ENCODE measurements at regions not wholly inside any gene's neighbourhood (a gene's known extent, or its start where the extent isn't known, plus 50 kb on each side); places are given as distances from the start of the nearest gene placed in this dataset.
A peak's percentile ranks its signal among the peaks of the same experiment; 100 is the strongest.

- DNase-seq (no peak), ATAC-seq (ENCODE audit: low read depth in 2 of 2) (no peak)
- Mint-ChIP-seq H3K27me3 (no peaks in the 10 kb centered on the region), H3K9me3 (peaks cover 0 to 6% (median 0%) of the 10 kb centered on the region in 7 donors), H3K4me3 (no peak overlapping the region), H3K4me1 (no peaks in the 10 kb centered on the region), H3K36me3 (no peaks in the 10 kb centered on the region), H3K27ac (no peak overlapping the region)
Measured at GRCh38 chr5:2441495-2442180, 309.8 kb downstream of the IRX2 start.

DNA sequence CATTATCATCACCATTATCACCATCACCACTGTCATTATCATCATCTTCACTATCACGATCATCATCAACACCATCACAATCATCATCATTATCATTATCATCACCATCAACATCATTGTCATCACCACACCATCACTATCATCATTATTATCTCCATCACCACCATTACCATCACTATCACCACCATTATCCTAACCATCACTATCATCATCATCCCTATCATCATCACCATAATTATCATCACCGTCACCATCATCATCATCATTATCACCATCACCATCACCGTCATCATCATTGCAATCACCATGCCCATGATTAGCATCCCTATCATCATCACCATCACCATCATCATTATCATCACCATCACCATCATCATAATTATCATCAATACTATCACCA is 311.9 kb downstream of the IRX2 start:
- DNase-seq, result no peak
- H3K9me3 Mint-ChIP-seq, result peaks cover 0 to 4% (median 2%) of the 10 kb centered on the region in 7 donors
- no peaks in the 10 kb centered on the region for H3K36me3 Mint-ChIP-seq
- no peak for ATAC-seq (ENCODE audit: low read depth in 2 of 2)
- H3K27ac Mint-ChIP-seq, result no peak overlapping the region
- no peak overlapping the region for H3K4me3 Mint-ChIP-seq
- H3K4me1 Mint-ChIP-seq, result no peaks in the 10 kb centered on the region
- H3K27me3 Mint-ChIP-seq, result no peaks in the 10 kb centered on the region

- H3K4me3 Mint-ChIP-seq, result no peak overlapping the region
- no peak overlapping the region for H3K27ac Mint-ChIP-seq
- H3K36me3 Mint-ChIP-seq, result no peaks in the 10 kb centered on the region
- H3K27me3 Mint-ChIP-seq, result no peaks in the 10 kb centered on the region
- H3K9me3 Mint-ChIP-seq, result peaks cover 0 to 10% (median 4%) of the 10 kb centered on the region in 7 donors
- DNase-seq (no peak), ATAC-seq (ENCODE audit: low read depth in 2 of 2) (no peak)
- H3K4me1 Mint-ChIP-seq, result no peaks in the 10 kb centered on the region
Measured at GRCh38 chr5:2433086-2433485, 318.4 kb downstream of the IRX2 start.

GRCh38 chr5:2432076-2432920 is 319.2 kb downstream of the IRX2 start:
- Mint-ChIP-seq H3K4me1 (no peaks in the 10 kb centered on the region), H3K27ac (no peak overlapping the region), H3K27me3 (no peaks in the 10 kb centered on the region), H3K4me3 (no peak overlapping the region), H3K36me3 (no peaks in the 10 kb centered on the region), H3K9me3 (peaks cover 0 to 13% (median 4%) of the 10 kb centered on the region in 7 donors)
- DNase-seq (no peak), ATAC-seq (ENCODE audit: low read depth in 2 of 2) (no peak)

GRCh38 chr5:2430606-2431005 is 320.9 kb downstream of the IRX2 start:
- Mint-ChIP-seq H3K27me3 (no peaks in the 10 kb centered on the region), H3K4me1 (no peaks in the 10 kb centered on the region), H3K27ac (no peak overlapping the region), H3K4me3 (no peak overlapping the region), H3K9me3 (peaks cover 0 to 19% (median 3%) of the 10 kb centered on the region in 7 donors), H3K36me3 (no peaks in the 10 kb centered on the region)
- no peak for DNase-seq
- ATAC-seq (ENCODE audit: low read depth in 2 of 2), result no peak

DNA sequence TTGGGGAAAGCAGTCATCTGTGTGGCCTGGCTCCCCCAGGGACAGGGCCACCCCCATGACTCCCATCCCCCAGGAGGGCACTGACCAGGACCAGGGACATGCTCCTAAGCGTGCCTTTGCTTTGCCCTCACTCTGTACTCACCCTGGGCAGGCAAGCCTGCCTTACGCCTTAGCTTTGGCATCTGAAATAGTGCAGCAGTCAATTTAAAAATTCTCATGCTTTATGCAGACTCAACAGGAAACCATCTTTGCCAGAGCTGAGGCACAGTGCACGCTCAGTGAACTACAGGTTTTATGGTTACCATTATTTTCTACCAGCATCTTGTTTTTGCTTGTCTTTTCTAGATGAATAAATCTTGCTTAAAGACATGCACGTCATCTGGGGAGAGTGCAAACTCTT is 323.5 kb downstream of the IRX2 start:
- Mint-ChIP-seq H3K27me3 (no peaks in the 10 kb centered on the region), H3K27ac (no peak overlapping the region), H3K36me3 (no peaks in the 10 kb centered on the region), H3K4me3 (no peak overlapping the region), H3K9me3 (peaks cover 0 to 38% (median 7%) of the 10 kb centered on the region in 7 donors), H3K4me1 (no peaks in the 10 kb centered on the region)
- ATAC-seq (ENCODE audit: low read depth in 2 of 2) (no peak), DNase-seq (no peak)

DNA sequence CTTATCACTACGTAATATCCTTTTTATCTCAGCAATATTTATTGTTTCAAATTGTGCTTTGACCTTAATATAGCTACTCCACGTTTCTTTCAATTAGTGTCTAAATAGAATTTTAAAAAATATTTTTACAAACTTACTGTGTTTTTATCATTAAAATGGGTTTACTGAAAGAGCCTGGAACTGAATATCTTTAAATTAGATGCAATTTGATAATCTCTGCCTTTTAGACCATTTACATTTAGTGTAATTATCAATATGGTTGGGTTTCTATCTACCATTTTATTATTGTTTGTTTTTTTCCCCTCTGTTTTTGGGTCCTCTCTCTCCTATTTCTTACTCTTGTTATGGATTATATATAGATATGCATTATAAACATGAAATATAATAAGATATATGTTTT is 327.8 kb downstream of the IRX2 start:
- no peak for DNase-seq
- no peaks in the 10 kb centered on the region for H3K36me3 Mint-ChIP-seq
- ATAC-seq (ENCODE audit: low read depth in 2 of 2), result no peak
- no peak overlapping the region for H3K27ac Mint-ChIP-seq
- H3K4me1 Mint-ChIP-seq, result no peaks in the 10 kb centered on the region
- H3K27me3 Mint-ChIP-seq, result no peaks in the 10 kb centered on the region
- H3K9me3 Mint-ChIP-seq, result peaks cover 5 to 45% (median 10%) of the 10 kb centered on the region in 7 donors
- no peak overlapping the region for H3K4me3 Mint-ChIP-seq

DNA sequence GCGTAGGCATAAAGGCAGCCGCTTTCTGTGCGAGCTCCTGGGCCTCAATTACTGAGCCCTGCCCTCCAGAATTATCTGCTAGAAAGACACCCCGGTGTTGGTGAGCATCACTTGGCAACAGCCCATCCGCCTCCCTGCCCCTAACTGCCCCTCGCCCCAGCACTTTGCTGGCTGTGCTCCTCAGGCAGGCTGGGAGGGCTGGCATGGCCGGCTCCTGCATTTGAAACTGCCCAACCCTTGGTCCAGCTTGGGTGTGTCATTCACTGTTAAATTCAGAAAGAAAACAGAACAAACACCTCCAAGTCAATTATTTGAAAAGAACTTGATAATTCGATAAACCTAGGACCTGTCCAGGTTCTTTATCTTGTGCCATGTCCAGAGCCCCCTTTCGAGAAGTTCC is 334.2 kb downstream of the IRX2 start:
- ATAC-seq (ENCODE audit: low read depth in 2 of 2) (no peak), DNase-seq (no peak)
- no peak overlapping the region for H3K4me3 Mint-ChIP-seq
- H3K27me3 Mint-ChIP-seq, result no peaks in the 10 kb centered on the region
- peaks cover 6 to 13% (median 9%) of the 10 kb centered on the region in 7 donors for H3K9me3 Mint-ChIP-seq
- no peaks in the 10 kb centered on the region for H3K36me3 Mint-ChIP-seq
- H3K27ac Mint-ChIP-seq, result no peak overlapping the region
- H3K4me1 Mint-ChIP-seq, result no peaks in the 10 kb centered on the region

DNA sequence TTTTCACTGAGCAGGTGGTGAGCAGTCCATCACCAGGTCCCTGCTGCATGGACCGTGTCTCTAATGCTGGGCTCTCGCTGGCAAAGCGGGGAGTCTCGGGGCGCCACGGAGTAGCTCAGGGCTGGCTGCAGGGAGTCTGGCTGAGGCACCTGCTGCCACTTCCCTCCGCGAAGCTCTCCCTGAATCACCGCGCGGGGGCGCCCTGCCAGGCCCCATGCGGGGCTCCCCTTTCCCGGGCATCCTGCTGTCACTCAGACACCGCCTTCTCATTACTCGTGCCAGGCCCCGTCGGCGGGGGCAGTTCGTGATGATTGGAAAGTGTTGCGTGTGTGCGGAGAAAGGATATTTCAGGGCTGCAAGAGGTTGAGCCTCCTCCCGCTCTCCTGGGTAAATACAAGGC is 335.8 kb downstream of the IRX2 start:
- peak overlapping the region in 1 of 8 donors; percentile 44 for H3K4me3 Mint-ChIP-seq
- no peaks in the 10 kb centered on the region for H3K36me3 Mint-ChIP-seq
- peaks cover 0 to 13% (median 6%) of the 10 kb centered on the region in 7 donors for H3K9me3 Mint-ChIP-seq
- no peak overlapping the region for H3K27ac Mint-ChIP-seq
- DNase-seq, result no peak
- no peaks in the 10 kb centered on the region for H3K27me3 Mint-ChIP-seq
- ATAC-seq (ENCODE audit: low read depth in 2 of 2), result no peak
- no peaks in the 10 kb centered on the region for H3K4me1 Mint-ChIP-seq

- DNase-seq, result no peak
- Mint-ChIP-seq H3K4me3 (peak overlapping the region in 1 of 8 donors; percentile 66), H3K27ac (no peak overlapping the region), H3K4me1 (no peaks in the 10 kb centered on the region), H3K27me3 (no peaks in the 10 kb centered on the region), H3K36me3 (no peaks in the 10 kb centered on the region), H3K9me3 (peaks cover 0 to 14% (median 6%) of the 10 kb centered on the region in 7 donors)
- no peak for ATAC-seq (ENCODE audit: low read depth in 2 of 2)
Measured at GRCh38 chr5:2410451-2410850, 341.0 kb downstream of the IRX2 start.

- Mint-ChIP-seq H3K36me3 (no peaks in the 10 kb centered on the region), H3K27me3 (no peaks in the 10 kb centered on the region), H3K27ac (no peak overlapping the region), H3K4me1 (no peaks in the 10 kb centered on the region), H3K9me3 (peaks cover 1 to 8% (median 5%) of the 10 kb centered on the region in 7 donors), H3K4me3 (no peak overlapping the region)
- DNase-seq (no peak), ATAC-seq (ENCODE audit: low read depth in 2 of 2) (no peak)
Measured at GRCh38 chr5:2403296-2403695, 348.2 kb downstream of the IRX2 start.

GRCh38 chr5:2399804-2400203 is 351.7 kb downstream of the IRX2 start:
- Mint-ChIP-seq H3K4me3 (no peak overlapping the region), H3K36me3 (no peaks in the 10 kb centered on the region), H3K27me3 (peaks cover 0 to 5% (median 0%) of the 10 kb centered on the region in 3 donors), H3K27ac (no peak overlapping the region), H3K9me3 (peaks cover 0 to 11% (median 1%) of the 10 kb centered on the region in 7 donors), H3K4me1 (no peaks in the 10 kb centered on the region)
- DNase-seq (no peak), ATAC-seq (ENCODE audit: low read depth in 2 of 2) (no peak)

- Mint-ChIP-seq H3K27me3 (peaks cover 0 to 12% (median 0%) of the 10 kb centered on the region in 3 donors), H3K4me3 (no peak overlapping the region), H3K27ac (no peak overlapping the region), H3K36me3 (no peaks in the 10 kb centered on the region), H3K9me3 (peaks cover 0 to 11% (median 1%) of the 10 kb centered on the region in 7 donors), H3K4me1 (no peaks in the 10 kb centered on the region)
- DNase-seq, result no peak
- no peak for ATAC-seq (ENCODE audit: low read depth in 2 of 2)
Measured at GRCh38 chr5:2399096-2399495, 352.4 kb downstream of the IRX2 start.

DNA sequence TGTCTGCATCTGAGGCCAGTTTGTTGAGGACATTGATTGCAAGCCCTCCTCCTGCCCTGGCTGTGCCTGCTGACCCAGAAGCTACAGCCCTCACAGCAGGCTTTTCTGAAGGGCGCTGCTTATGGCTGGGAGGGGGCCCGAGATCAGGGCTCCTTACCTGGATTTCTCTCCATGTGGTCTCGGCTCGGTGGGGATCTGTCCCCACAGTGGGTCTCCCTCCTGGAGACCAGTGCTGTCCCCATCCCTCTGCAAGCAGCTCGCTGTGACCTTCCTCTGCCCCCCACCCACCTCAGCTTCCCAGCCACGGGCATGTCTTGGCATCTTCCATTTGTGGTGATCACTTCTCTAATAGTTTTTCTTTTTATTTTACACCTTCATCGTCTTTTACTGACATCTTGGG is 357.9 kb downstream of the IRX2 start:
- Mint-ChIP-seq H3K4me3 (no peak overlapping the region), H3K27me3 (peaks cover 0 to 15% (median 5%) of the 10 kb centered on the region in 3 donors), H3K9me3 (peaks cover 0 to 16% (median 2%) of the 10 kb centered on the region in 7 donors), H3K4me1 (peaks cover 0 to 3% (median 0%) of the 10 kb centered on the region in 3 donors), H3K27ac (no peak overlapping the region), H3K36me3 (peaks cover 0 to 8% of the 10 kb centered on the region in 2 donors)
- ATAC-seq (ENCODE audit: low read depth in 2 of 2), result no peak
- no peak for DNase-seq
